HG02678 (cell line): ENCODE measurements at regions not wholly inside any gene's neighbourhood (a gene's known extent, or its start where the extent isn't known, plus 50 kb on each side); places are given as distances from the start of the nearest gene placed in this dataset.

ENCODE experiments used
- ATAC-seq: cut with Tn5 transposase; IDR thresholded peaks from one replicate; pipeline ENCODE4 v1.9.1; 2021; ENCODE audit warnings: mild to moderate bottlenecking, moderate library complexity; ENCODE audit not compliant: unreplicated experiment

DNA sequence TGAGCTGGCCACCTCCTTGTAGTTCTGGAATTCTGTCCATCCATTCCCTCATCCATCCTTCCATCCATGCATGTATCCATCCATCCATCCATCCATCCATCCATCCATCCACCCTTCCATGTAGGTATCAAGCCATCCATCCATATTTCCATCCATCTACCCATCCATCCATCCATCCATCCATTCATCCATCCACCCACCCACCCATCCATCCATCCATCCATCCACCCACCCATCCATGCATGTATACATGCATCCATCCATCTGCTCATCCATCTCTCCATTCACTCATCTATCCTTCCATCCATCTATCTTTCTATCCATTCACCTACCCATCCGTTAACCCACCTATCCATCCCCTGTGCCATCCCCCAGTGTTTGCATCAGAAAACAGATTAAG, 153.6 kb upstream of the STX18 start:
- no peak for ATAC-seq

DNA sequence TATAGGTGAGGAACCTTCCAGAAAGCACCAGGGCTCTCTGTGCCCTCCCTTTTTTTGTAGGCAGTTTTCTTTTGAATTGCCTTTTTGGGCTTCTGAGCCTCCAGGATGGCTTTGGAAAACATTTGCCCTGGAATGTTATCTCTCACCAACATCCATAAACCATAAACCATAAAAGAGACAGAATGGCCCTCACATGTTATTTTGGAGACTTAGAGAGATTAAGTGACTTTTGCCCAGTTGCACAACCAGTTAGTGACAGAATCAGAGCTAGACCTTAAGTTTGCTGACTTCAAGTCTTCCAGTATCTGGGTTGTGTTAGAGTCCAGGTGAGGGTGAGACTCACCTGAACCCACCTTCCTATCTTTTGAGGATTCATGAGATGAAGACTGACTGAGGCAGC, 153.0 kb upstream of the STX18 start:
- no peak for ATAC-seq

DNA sequence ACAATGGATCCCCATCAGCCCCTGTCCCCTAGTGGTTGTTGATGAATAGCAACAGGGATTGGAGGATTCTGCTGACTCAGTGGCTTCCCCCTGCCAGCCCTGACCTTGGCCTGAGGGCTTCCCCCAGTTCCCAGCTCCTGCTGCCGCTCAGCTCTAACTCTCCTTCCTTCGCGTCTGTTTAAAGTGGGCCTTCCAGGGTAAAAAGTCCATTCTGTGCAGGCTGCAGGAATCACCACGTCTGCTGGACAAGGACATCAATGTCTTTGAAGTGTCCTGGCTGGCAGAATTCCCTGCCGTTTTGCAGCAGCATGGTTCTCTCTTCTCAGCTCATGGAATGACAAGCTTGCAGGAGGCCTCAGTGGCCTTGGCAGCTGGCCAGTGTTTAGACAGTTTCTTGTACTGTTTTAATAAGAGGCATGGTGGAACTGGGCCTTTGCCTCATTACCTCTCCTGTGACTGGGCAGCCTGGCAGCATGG, 152.5 kb upstream of the STX18 start:
- ATAC-seq: no peak

DNA sequence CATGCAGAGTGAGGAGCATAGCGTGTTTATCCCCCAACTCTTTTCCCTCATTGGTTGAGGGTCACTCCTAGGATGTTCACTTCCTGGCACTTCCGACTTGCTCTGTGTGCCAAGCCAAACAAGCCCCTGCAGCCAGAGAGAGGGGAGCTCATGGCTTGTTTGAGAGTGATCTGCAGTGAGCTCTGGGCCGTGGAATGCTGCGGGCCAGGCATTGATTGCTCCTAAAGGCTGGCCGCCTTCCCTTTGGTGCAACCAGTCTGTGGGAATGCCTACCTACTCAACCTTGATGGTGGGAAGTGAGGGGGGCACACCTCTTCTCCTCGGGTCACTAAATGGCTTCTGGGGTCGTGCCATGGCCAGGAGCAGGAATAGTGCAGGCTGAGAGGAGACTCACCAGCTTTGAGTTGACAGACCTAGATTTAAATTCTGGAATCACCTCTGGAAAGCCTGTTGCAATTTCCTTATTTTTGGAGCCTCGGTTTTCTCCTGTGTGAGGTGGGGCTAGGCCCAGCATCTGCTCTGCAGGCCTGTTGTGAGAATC, 152.0 kb upstream of the STX18 start:
- no peak for ATAC-seq

DNA sequence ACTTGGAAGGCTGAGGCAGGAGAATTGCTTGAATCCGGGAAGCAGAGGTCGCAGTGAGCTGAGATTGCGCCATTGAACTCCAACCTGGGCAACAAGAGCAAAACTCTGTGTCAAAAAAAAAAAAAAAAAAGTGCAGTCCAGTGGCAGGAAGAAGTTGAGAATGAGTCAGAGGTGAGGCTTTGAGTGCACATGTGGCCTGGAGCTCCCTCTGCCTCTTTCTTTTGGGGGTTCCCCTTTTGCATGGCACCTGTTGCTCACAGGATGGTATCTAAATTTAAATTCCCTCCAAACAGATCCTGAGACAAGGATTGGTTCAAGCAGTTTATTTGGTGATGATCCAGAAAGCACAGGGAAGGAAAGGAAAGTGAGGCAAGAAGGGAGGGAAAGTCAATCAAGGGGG, 151.4 kb upstream of the STX18 start:
- ATAC-seq: peak; percentile 41

DNA sequence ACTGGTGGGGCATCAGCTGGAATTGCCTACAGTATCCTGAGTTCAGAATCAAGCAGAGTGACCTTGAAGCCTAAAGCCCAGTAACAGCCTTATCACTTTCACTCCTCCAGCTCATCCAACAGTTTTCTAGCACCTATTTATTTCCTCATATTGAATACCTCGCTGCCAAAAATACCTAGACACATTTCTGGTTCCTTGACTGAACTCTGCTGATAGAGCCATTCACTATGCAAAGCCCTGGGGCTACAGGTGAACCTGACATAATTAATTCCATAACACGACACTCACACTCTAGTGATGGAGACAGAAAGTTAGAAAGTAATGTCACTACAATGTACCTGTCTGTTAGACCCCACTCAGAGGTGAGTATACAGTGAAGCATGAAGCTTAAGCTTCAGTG, 149.0 kb upstream of the STX18 start:
- ATAC-seq: no peak

DNA sequence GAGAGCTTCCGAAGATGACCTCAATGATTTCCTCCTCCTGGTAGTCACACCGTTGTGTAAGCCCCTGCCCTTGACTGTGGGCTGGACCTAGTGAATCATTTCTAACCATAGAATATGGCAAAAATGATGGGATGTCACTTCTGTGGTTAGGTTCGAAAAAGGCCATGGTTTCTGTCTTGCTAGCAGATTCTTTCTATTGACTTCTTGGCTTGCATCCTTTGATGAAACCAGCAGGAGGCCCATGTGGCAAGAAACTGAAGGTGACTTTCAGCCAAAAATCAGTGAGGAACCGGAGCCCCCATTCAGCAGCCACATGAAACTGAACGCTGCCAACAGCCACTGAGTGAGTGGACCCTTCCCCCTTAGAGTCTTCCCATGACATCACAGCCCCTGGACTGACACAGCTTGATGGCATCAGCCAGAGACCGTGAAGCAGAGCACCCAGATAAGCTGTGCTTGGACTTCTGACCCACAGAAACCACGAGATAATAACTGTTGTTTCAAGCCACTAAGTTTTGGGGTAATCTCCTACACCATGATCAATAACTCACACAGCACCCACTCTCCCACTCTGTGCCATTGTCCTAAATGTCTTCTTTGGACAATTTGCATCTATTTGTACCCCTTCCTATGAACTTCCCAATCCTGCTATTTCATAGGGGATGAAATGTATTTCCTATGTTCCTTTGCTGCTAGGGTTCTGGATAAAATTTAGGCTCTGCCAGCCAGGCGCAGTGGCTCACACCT, 148.0 kb upstream of the STX18 start:
- ATAC-seq: peak; percentile 80

DNA sequence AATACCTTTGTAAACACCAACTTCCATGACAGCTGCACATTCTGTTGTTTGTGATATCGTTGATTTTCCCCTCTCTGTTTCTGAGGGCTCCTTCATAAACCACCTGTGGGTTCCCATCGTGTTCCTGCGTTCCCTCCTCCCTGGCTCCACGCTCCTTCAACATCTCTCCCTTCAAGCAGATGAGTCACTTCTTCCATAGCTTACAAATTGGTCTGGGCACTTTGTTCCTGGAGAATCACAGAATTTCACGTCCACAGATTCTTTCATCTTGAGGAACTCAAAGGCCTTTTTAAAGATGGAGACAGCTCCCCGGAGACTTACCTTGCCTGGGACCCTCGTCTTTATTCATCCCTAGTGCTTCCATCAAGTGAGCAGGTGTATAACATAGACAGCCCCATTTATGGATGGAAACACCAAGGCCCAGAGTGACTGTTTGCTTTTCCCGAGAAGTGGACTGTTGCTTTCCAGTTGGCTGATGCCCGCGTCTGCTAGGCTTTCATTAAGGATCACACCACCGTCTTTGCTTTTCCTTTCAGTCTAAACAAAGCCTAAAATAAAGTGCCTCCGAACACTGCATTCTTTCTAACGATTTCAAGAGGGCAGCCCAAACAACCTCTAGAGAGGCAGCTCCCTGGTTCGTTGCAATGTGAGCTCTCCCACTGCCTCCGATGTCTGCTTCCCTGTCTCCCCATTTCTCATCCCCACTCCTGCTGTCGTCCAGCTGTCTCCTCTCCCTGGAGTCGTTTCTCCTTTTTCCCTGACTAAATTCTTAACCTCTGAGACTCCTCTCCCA, 146.3 kb upstream of the STX18 start:
- ATAC-seq: no peak

DNA sequence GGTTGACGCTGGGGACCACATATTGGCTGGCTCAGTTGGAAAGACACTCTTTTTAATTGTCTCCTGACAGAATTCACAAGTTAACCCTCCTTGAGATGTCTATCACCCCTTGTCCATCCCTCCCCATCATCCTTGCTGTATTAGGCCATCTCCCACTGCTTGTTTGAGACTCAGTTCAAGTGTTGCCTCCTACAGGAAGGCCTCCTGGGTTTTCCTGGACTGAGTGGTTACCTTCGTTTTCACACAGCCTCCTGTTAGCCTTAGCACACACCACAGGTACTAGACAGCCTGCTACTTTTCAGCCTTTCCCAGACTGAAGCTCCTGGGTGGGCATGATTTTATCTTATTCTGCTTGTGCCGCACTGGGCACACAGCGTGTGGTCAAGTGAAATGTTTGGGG, 145.3 kb upstream of the STX18 start:
- ATAC-seq: no peak

DNA sequence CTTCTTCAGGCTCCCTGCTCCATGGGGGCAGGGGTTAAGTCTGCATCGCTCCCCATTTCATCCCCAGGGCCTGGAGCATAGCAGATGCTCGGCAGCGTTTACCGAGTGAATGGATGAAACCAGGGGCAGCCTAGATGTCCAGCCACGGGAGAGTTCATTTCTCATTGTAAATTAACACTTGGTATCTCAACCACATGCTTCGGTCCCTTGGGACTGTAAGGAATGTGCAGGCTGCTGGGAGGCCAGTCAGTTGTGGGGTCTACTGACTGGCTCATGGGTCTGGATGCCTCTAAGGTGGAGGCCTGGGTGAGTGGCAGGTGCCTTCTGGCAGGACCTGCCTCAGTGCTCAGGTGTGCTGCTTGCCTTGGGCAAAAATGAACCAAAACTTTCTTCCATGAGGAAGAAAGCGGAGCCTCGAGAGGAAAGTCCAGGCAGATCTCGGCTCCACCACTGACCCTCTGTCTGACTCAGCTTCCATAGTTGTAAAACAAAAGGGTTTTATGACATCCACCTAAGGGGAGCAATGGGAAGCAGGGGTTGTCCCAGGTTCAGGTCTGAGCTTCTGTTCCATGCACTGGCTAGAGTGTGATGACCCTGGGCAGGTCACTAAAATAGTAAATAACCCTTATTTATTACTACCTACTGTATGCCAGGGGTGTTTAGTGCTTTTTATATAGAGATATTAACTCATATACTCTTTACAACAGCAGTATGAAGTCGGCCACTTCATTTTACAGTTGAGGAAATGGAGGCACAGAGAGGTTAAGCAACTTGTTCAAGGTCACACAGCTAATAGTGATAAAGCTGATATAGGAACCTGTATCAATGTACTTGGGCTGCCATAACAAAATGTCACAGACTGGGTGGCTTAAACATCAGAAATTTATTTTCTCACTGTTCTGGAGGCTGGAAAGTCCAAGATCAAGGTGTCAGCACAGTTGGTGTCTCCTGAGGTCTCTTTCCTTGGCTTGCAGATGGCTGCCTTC, 144.3 kb upstream of the STX18 start:
- ATAC-seq: no peak

DNA sequence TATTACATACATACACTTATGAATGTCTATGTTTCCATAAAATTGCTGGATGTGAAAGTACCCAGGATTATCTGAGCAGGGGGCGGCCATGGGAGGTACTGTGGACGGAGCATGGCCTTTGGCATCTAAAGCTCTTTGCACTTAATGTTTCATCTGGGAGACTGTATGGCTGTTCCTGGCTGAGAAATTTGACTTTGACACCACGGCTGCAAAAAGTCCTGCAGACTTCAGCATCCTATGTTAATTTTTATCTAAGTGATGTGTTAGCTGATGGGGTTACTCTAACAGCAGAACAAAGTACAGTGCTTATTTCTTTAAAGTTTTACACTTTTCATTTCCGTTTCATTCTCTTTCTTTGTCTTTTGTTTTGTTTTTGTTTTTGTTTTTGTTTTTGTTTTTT, 139.8 kb upstream of the STX18 start:
- no peak for ATAC-seq

DNA sequence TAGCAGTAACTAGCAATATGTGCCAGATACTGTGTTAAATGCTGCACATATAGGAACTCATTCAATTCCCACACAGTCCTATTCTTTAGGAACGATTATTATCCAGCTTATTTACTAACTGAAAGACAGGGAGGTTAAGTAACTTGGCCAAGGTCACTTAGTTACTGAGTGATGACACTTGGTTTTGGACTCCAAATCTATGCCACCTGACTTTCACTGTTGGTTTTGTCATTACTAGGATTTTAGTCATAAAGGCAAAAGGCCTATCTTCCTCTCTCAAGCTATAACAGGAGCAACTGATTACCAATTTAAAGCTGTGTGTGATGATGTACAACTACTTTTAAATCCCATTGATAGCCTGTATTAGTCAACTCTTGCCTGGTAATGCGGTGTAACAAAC, 138.9 kb upstream of the STX18 start:
- ATAC-seq: no peak

DNA sequence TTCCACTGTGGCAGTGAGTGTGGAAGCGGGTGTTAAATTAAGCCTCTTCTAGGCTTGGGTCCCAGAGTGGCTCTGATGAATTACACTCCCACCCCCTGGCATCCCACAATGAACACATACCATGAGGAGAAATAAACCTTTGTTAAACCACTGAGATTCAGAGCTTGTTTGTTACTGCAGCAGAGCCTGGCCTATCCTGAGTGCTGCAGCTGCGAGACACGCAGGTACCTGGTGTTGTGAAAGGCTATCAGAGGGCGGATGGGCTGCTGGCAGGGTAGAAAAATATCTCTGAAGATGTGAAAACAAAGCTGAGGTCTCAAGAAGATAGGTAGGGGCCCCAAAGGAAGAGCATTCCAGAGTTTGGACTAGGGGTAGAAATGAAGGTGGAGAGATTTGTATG, 138.4 kb upstream of the STX18 start:
- ATAC-seq: no peak

DNA sequence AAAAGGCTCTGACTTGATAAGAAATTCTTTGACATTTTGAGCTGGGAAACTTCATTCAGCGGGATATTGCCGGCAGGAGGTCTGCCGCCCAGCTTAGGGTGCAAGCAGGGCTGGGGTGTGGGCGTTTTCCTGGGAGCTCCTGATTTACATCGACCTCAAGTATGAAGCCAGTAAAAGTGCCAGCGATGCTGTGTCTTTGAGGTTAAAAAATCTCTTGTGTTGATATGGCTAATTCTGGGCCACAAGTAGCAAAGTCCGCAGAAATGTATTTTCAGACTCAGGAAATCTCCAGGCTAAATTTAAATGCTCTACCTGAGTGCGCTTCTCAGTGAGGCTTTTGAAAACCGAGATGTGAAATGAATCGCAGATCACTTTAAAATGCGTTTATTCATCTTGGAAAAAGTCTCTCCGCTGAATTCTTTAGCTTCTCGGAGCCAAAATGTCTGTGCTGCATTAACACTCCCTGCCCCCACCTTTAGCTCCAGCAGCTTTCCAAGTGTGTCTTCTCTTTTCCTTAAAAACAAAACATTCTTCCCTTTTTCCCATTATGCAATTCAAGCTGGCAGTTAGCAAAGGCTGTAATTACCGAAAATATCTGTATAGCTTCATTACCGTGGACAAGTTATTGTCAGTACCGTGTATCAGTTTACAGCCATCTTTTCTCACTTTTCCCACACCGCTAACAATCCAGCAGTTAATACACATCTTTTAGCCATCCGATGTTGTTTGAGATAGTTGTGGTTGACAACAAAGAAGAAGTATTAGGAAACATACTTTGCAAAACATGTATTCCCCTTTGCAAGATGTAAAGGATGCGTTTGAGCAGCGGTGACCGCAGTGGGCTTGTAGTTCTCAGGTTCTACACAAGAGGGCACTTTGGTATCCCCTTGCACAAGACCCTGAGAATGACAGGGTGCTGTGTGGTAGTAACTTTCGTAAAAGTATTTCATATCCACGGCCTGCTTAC, 136.0 kb upstream of the STX18 start:
- no peak for ATAC-seq

DNA sequence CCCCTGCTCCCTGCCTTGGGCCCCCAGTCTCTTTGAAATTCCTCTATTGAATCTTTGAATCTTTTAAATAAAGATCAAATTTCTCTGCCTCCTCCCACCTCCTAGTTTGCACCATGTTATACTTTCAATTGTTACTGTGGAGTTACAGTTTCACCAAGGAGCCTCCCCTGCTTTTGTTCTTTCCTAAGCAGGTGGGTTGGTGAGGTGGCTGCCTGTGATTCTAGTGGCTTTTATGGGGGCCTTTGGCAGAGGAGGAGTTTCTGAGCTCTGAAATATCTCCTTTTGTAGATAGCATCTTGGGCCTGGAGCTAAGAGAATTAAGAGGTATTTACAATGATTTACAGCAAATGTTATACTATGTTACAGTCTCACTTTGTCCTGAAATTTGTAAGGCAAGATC, 133.8 kb upstream of the STX18 start:
- no peak for ATAC-seq

DNA sequence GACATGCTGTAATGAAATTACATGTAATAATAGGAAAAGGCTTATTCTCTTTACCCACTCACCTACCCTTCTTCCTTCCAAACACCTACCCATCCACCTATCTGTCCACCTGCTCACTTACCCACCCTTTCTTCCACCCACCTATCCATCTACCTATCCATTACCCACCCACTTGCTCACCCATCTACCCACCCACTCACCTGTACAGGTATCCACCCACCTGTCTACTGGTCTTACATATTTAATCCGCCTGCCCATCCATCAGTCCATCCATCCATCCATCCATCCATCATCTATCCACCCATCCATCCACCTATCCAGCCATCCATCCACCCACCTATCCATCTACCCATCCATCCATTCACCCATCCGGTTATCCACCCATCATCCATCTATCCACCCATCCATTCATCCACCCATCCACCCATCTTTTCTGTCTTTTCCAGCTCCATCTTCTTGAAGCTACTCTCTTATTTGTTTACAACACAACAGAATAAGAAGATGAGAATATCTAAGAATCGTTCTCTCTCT, 133.3 kb upstream of the STX18 start:
- no peak for ATAC-seq

DNA sequence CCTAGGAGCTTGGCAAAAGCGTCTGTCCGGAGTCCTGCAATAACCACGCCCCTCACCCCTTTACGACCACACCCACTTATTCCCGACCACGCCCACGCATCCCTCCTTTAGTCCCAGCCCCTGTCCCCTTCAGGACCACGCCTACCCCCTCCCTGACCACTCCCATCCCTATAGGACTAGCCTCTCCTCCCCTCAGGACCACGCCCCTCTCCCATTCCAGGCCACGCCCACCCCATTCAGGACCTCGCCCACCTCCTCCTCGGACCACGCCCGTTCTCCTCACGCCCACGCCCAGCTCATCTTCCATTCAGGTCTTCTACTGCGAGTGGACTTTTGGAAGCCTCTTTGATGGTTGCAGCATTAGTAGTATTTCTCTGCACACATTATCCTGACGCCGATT, 131.2 kb upstream of the STX18 start:
- ATAC-seq: no peak

DNA sequence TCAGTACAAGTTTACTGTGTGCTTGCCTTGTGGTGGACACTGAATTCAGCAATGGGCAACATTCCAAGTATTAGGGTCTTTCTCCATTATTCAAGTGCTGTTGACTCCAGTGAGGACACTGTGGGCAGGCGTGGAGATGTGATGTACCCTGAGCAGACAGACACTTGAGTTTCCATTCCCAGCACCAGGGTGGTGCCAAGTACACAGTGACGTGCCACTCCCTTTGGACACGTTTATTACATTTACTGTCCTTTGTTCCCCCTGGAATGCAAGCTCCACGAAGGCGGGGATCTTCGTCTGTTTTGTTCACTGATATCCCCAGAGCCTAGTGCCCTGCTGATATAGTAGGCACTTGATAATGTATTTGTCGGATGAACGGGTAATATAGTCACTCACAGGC, 130.6 kb upstream of the STX18 start:
- ATAC-seq: no peak

DNA sequence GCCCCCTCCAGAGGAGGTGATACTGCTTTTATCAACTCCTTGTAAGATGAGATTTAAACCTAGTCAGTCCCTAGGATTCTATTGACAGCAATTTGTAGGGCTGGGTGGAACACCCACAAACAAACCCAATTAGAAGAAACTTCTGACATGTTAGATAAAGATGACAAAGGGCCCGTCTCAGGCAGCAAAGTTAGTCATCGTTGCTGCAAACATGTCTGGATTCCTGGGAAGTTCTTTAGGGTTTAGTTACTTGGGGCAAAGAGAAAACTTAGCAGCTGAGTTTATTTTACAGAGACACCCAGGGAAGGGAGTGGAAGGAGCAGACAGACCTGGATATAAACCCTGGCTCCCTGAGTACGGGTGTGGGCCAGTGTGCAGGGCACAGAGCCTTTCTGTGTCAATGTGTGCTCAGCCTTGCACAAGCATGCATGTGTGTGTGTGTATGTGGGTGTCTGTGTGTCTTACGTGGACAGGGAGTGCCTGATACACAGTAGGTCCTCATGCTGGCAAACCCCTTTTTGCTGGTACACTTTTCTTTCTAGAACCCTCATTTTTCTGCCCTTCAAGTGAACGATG, 130.0 kb upstream of the STX18 start:
- ATAC-seq: no peak
